DOHH2 (cell line): ENCODE measurements at regions not wholly inside any gene's neighbourhood (a gene's known extent, or its start where the extent isn't known, plus 50 kb on each side); places are given as distances from the start of the nearest gene placed in this dataset.

Experiments used
- EZH2phosphoT487 ChIP-seq: fragments of 200-600 bp; sonication (generic); IDR thresholded peaks from 2 replicates; pipeline ENCODE4 v1.6.1; 2017; ENCODE audit warnings: borderline replicate concordance, mild to moderate bottlenecking, antibody characterized with exemption, low read length, moderate library complexity, mixed read lengths
- TF ChIP-seq, protein P1 (sequence below): fragments of 200-600 bp; sonication (generic); IDR thresholded peaks from one replicate; pipeline ENCODE4 v1.5.1; 2014; ENCODE audit warnings: antibody characterized with exemption, mild to moderate bottlenecking, low read depth, low read length; ENCODE audit not compliant: poor library complexity, severe bottlenecking

DNA sequence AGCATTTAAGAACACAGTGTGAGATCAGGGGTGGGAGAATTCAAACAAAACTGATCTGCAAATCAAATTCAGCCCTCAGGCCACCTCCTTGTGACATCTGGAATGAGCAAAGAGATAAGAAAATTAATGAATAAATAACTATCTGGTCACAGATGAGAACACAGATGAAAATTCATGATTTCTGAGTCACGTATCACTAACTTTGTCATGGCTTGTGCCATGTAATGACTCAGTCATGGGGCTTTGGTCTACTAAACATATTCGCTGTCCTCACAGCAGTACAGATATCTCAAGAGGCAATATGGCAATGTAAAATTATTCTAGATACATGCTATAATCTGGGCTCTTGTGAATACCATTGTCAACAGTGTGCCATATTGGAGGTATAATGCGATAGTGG is 274.4 kb downstream of the MAN2A1 start:
- TF ChIP-seq, protein P1, sequence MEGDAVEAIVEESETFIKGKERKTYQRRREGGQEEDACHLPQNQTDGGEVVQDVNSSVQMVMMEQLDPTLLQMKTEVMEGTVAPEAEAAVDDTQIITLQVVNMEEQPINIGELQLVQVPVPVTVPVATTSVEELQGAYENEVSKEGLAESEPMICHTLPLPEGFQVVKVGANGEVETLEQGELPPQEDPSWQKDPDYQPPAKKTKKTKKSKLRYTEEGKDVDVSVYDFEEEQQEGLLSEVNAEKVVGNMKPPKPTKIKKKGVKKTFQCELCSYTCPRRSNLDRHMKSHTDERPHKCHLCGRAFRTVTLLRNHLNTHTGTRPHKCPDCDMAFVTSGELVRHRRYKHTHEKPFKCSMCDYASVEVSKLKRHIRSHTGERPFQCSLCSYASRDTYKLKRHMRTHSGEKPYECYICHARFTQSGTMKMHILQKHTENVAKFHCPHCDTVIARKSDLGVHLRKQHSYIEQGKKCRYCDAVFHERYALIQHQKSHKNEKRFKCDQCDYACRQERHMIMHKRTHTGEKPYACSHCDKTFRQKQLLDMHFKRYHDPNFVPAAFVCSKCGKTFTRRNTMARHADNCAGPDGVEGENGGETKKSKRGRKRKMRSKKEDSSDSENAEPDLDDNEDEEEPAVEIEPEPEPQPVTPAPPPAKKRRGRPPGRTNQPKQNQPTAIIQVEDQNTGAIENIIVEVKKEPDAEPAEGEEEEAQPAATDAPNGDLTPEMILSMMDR, result no peak
- no peak for TF ChIP-seq EZH2phosphoT487
